Naive B cell (primary cell): ENCODE measurements at regions not wholly inside any gene's neighbourhood (a gene's known extent, or its start where the extent isn't known, plus 50 kb on each side); places are given as distances from the start of the nearest gene placed in this dataset.

Experiments used
- ATAC-seq, 2 donors: fragments of 150-1000 bp; cut with Tn5 transposase; 2 replicates each; pipeline ENCODE4 v1.10.0; 2021; ENCODE audit warnings: low read depth in 2 of 2, mild to moderate bottlenecking in 2 of 2, moderate library complexity in 2 of 2
- DNase-seq: peaks from one replicate; pipeline ENCODE4 v3.0.0; 2022
- H3K27ac Mint-ChIP-seq, 6 donors: one replicate each; pipeline ENCODE4 v1.8.0; 2020 to 2022; ENCODE audit warnings: mild to moderate bottlenecking in 6 of 6, mixed read lengths in 6 of 6, moderate library complexity in 5 of 6, inconsistent platforms in 2 of 6
- H3K27me3 Mint-ChIP-seq, 3 donors: one replicate each; pipeline ENCODE4 v1.8.0; 2021 to 2022; ENCODE audit warnings: mixed read lengths in 3 of 3, mild to moderate bottlenecking in 1 of 3
- H3K36me3 Mint-ChIP-seq, 2 donors: one replicate each; pipeline ENCODE4 v1.8.0; 2020 to 2022; ENCODE audit warnings: mixed read lengths in 2 of 2, inconsistent platforms in 1 of 2, mild to moderate bottlenecking in 1 of 2
- H3K4me1 Mint-ChIP-seq, 3 donors: one replicate each; pipeline ENCODE4 v1.8.0; 2020 to 2022; ENCODE audit warnings: mixed read lengths in 3 of 3, inconsistent platforms in 1 of 3, mild to moderate bottlenecking in 1 of 3, moderate library complexity in 1 of 3
- H3K4me3 Mint-ChIP-seq, 8 donors: one replicate each; pipeline ENCODE4 v1.8.0; 2020 to 2022; ENCODE audit warnings: mild to moderate bottlenecking in 8 of 8, mixed read lengths in 8 of 8, moderate library complexity in 8 of 8, inconsistent platforms in 2 of 8
- H3K9me3 Mint-ChIP-seq, 7 donors: one replicate each; pipeline ENCODE4 v1.8.0; 2020 to 2022; ENCODE audit warnings: mixed read lengths in 7 of 7, mild to moderate bottlenecking in 5 of 7, inconsistent platforms in 2 of 7, moderate library complexity in 1 of 7

- DNase-seq (no peak), ATAC-seq (no peak)
- no peaks in the 10 kb centered on the region for H3K36me3 Mint-ChIP-seq
- no peak overlapping the region for H3K27ac Mint-ChIP-seq
- no peaks in the 10 kb centered on the region for H3K9me3 Mint-ChIP-seq
- no peak overlapping the region for H3K4me3 Mint-ChIP-seq
- no peaks in the 10 kb centered on the region for H3K27me3 Mint-ChIP-seq
- H3K4me1 Mint-ChIP-seq = no peaks in the 10 kb centered on the region
Measured at GRCh38 chr7:17015598-17016031, 133.8 kb upstream of the AGR3 start.

GRCh38 chr7:17016402-17017010, 134.7 kb upstream of the AGR3 start:
- no peak for ATAC-seq
- no peak for DNase-seq
- Mint-ChIP-seq H3K4me1 (no peaks in the 10 kb centered on the region), H3K36me3 (no peaks in the 10 kb centered on the region), H3K27ac (no peak overlapping the region), H3K27me3 (no peaks in the 10 kb centered on the region), H3K4me3 (no peak overlapping the region), H3K9me3 (no peaks in the 10 kb centered on the region)

- Mint-ChIP-seq H3K4me1 (no peaks in the 10 kb centered on the region), H3K27me3 (no peaks in the 10 kb centered on the region), H3K9me3 (no peaks in the 10 kb centered on the region), H3K4me3 (no peak overlapping the region), H3K36me3 (no peaks in the 10 kb centered on the region), H3K27ac (no peak overlapping the region)
- ATAC-seq (no peak), DNase-seq (no peak)
Measured at GRCh38 chr7:17019106-17019505, 137.3 kb upstream of the AGR3 start.

- no peaks in the 10 kb centered on the region for H3K9me3 Mint-ChIP-seq
- no peaks in the 10 kb centered on the region for H3K4me1 Mint-ChIP-seq
- no peak for DNase-seq
- no peaks in the 10 kb centered on the region for H3K27me3 Mint-ChIP-seq
- no peaks in the 10 kb centered on the region for H3K36me3 Mint-ChIP-seq
- H3K27ac Mint-ChIP-seq = no peak overlapping the region
- H3K4me3 Mint-ChIP-seq = no peak overlapping the region
- no peak for ATAC-seq
Measured at GRCh38 chr7:17020250-17020649, 138.5 kb upstream of the AGR3 start.

GRCh38 chr7:17021205-17021604, 139.4 kb upstream of the AGR3 start:
- Mint-ChIP-seq H3K9me3 (no peaks in the 10 kb centered on the region), H3K4me1 (no peaks in the 10 kb centered on the region), H3K4me3 (no peak overlapping the region), H3K27me3 (no peaks in the 10 kb centered on the region), H3K27ac (no peak overlapping the region), H3K36me3 (no peaks in the 10 kb centered on the region)
- ATAC-seq (no peak), DNase-seq (no peak)

- no peaks in the 10 kb centered on the region for H3K36me3 Mint-ChIP-seq
- ATAC-seq (no peak), DNase-seq (no peak)
- H3K9me3 Mint-ChIP-seq = no peaks in the 10 kb centered on the region
- no peaks in the 10 kb centered on the region for H3K27me3 Mint-ChIP-seq
- H3K4me3 Mint-ChIP-seq = no peak overlapping the region
- H3K27ac Mint-ChIP-seq = no peak overlapping the region
- H3K4me1 Mint-ChIP-seq = no peaks in the 10 kb centered on the region
Measured at GRCh38 chr7:17022920-17023319, 141.1 kb upstream of the AGR3 start.

GRCh38 chr7:17026269-17026668, 144.5 kb upstream of the AGR3 start:
- no peaks in the 10 kb centered on the region for H3K27me3 Mint-ChIP-seq
- no peak for ATAC-seq
- no peaks in the 10 kb centered on the region for H3K36me3 Mint-ChIP-seq
- H3K9me3 Mint-ChIP-seq = no peaks in the 10 kb centered on the region
- DNase-seq = no peak
- H3K4me1 Mint-ChIP-seq = peaks cover 0 to 5% (median 5%) of the 10 kb centered on the region in 3 donors
- no peak overlapping the region for H3K4me3 Mint-ChIP-seq
- H3K27ac Mint-ChIP-seq = no peak overlapping the region

GRCh38 chr7:17027143-17027788, 145.5 kb upstream of the AGR3 start:
- no peak overlapping the region for H3K27ac Mint-ChIP-seq
- peaks cover 0 to 5% (median 5%) of the 10 kb centered on the region in 3 donors for H3K4me1 Mint-ChIP-seq
- H3K27me3 Mint-ChIP-seq = no peaks in the 10 kb centered on the region
- H3K4me3 Mint-ChIP-seq = no peak overlapping the region
- no peaks in the 10 kb centered on the region for H3K36me3 Mint-ChIP-seq
- DNase-seq (no peak), ATAC-seq (no peak)
- H3K9me3 Mint-ChIP-seq = no peaks in the 10 kb centered on the region

GRCh38 chr7:17027789-17028152, 146.0 kb upstream of the AGR3 start:
- Mint-ChIP-seq H3K4me3 (no peak overlapping the region), H3K27ac (no peak overlapping the region), H3K4me1 (peaks cover 0 to 5% (median 5%) of the 10 kb centered on the region in 3 donors), H3K36me3 (no peaks in the 10 kb centered on the region), H3K27me3 (no peaks in the 10 kb centered on the region), H3K9me3 (no peaks in the 10 kb centered on the region)
- ATAC-seq (no peak), DNase-seq (no peak)

- no peak overlapping the region for H3K27ac Mint-ChIP-seq
- no peaks in the 10 kb centered on the region for H3K27me3 Mint-ChIP-seq
- peaks cover 0 to 5% (median 5%) of the 10 kb centered on the region in 3 donors for H3K4me1 Mint-ChIP-seq
- no peak for DNase-seq
- ATAC-seq = no peak
- no peaks in the 10 kb centered on the region for H3K36me3 Mint-ChIP-seq
- H3K9me3 Mint-ChIP-seq = no peaks in the 10 kb centered on the region
- H3K4me3 Mint-ChIP-seq = no peak overlapping the region
Measured at GRCh38 chr7:17029150-17029549, 147.4 kb upstream of the AGR3 start.

- no peak for ATAC-seq
- H3K9me3 Mint-ChIP-seq = no peaks in the 10 kb centered on the region
- no peaks in the 10 kb centered on the region for H3K36me3 Mint-ChIP-seq
- no peak for DNase-seq
- H3K4me3 Mint-ChIP-seq = no peak overlapping the region
- H3K27ac Mint-ChIP-seq = no peak overlapping the region
- H3K27me3 Mint-ChIP-seq = no peaks in the 10 kb centered on the region
- peaks cover 0 to 5% (median 5%) of the 10 kb centered on the region in 3 donors for H3K4me1 Mint-ChIP-seq
Measured at GRCh38 chr7:17030559-17030958, 148.8 kb upstream of the AGR3 start.

GRCh38 chr7:17031906-17032551, 150.2 kb upstream of the AGR3 start:
- no peaks in the 10 kb centered on the region for H3K36me3 Mint-ChIP-seq
- H3K4me1 Mint-ChIP-seq = peaks cover 0 to 5% (median 5%) of the 10 kb centered on the region in 3 donors
- H3K27ac Mint-ChIP-seq = no peak overlapping the region
- ATAC-seq (no peak), DNase-seq (no peak)
- H3K27me3 Mint-ChIP-seq = no peaks in the 10 kb centered on the region
- H3K4me3 Mint-ChIP-seq = no peak overlapping the region
- no peaks in the 10 kb centered on the region for H3K9me3 Mint-ChIP-seq

- no peak overlapping the region for H3K4me3 Mint-ChIP-seq
- no peak overlapping the region for H3K27ac Mint-ChIP-seq
- DNase-seq (no peak), ATAC-seq (no peak)
- peaks cover 0 to 5% (median 5%) of the 10 kb centered on the region in 3 donors for H3K4me1 Mint-ChIP-seq
- H3K9me3 Mint-ChIP-seq = no peaks in the 10 kb centered on the region
- H3K36me3 Mint-ChIP-seq = no peaks in the 10 kb centered on the region
- no peaks in the 10 kb centered on the region for H3K27me3 Mint-ChIP-seq
Measured at GRCh38 chr7:17033245-17033644, 151.5 kb upstream of the AGR3 start.

GRCh38 chr7:17036584-17036983, 154.8 kb upstream of the AGR3 start:
- Mint-ChIP-seq H3K27ac (no peak overlapping the region), H3K9me3 (peaks cover 0 to 2% (median 0%) of the 10 kb centered on the region in 7 donors), H3K36me3 (no peaks in the 10 kb centered on the region), H3K4me1 (no peaks in the 10 kb centered on the region), H3K4me3 (no peak overlapping the region), H3K27me3 (peaks cover 0 to 8% (median 0%) of the 10 kb centered on the region in 3 donors)
- no peak for ATAC-seq
- DNase-seq = no peak
